HepG2 (cell line): ENCODE measurements at regions not wholly inside any gene's neighbourhood (a gene's known extent, or its start where the extent isn't known, plus 50 kb on each side); places are given as distances from the start of the nearest gene placed in this dataset.
"Not testable (repeated sequence)": the region's sequence is repeated elsewhere in the genome, so short reads cannot be mapped to it uniquely, and the experiment has no call there.

ENCODE experiments used
- ATAC-seq: fragments of 200-7000 bp; cut with Tn5 transposase; 3 replicates; pipeline ENCODE4 v1.9.1; 2020; ENCODE audit warnings: mild to moderate bottlenecking, moderate library complexity
- BruUV-seq: library from RNA; stranded (reverse); fragments of 400-500 nt; replicated peaks from 2 replicates; lab custom pipeline; 2021; lab: Mats Ljungman, UMichigan
- CTCF ChIA-PET: fragments of 300-600 bp; formaldehyde crosslinking; extraction: SDS; loops from one replicate; lab custom pipeline; 2021; ENCODE audit warnings: low total read pairs, inconsistent platforms, low intra/inter-chr PET ratio; lab: Yijun Ruan, JAX
- POLR2A ChIA-PET: fragments of 350-600 bp; sonication (Branson Sonifier 250); formaldehyde crosslinking; loops from one replicate; lab custom pipeline; 2020; ENCODE audit warnings: antibody characterized with exemption, inconsistent platforms; lab: Yijun Ruan, JAX
- DNase-seq: peaks from one replicate; pipeline ENCODE4 v3.0.0-alpha.2; 2015; ENCODE audit warnings: low spot score
- FAIRE-seq: peaks from 3 replicates; lab custom pipeline; 2011; peaks lifted over from hg19 to GRCh38; lab: Jason Lieb, UNC
- H2AFZ ChIP-seq: one replicate; pipeline ENCODE4 v1.6.1; 2011; ENCODE audit warnings: low read length, inconsistent platforms
- H3K27ac ChIP-seq: fragments of 300-600 bp; 3 replicates; pipeline ENCODE4 v1.8.0; 2011; ENCODE audit warnings: mixed run types, mild to moderate bottlenecking, mixed read lengths, low read length, inconsistent platforms; ENCODE audit not compliant: insufficient read depth; ENCODE audit errors: extremely low read length
- H3K27me3 ChIP-seq, 2 experiments: fragments of 200-600 bp in 1 of 2; 2 replicates in 1 of 2; 3 replicates in 1 of 2; pipeline versions ENCODE4 v1.6.0 to v1.8.0; 2011; ENCODE audit warnings: low read length in 2 of 2, mild to moderate bottlenecking in 2 of 2, moderate library complexity in 2 of 2, inconsistent platforms in 1 of 2; ENCODE audit not compliant: insufficient read depth in 2 of 2, control insufficient read depth in 1 of 2
- H3K36me3 ChIP-seq, 2 experiments: fragments of 200-600 bp in 1 of 2; replicated peaks in 1 of 2; 2 replicates in 1 of 2; 3 replicates in 1 of 2; pipeline versions ENCODE4 v1.5.1 to v1.8.0; 2011; ENCODE audit warnings: low read length in 2 of 2, inconsistent platforms in 1 of 2; ENCODE audit not compliant: insufficient read depth in 2 of 2, control insufficient read depth in 1 of 2
- H3K4me1 ChIP-seq: 2 replicates; pipeline ENCODE4 v1.5.1; 2012; ENCODE audit warnings: low read length, inconsistent platforms; ENCODE audit not compliant: insufficient read depth
- H3K4me2 ChIP-seq: 2 replicates; pipeline ENCODE4 v1.6.0; 2011; ENCODE audit warnings: low read depth, low read length, inconsistent platforms
- H3K4me3 ChIP-seq, 3 experiments: fragments of 200-600 bp in 1 of 3; sonication (generic), shearing (Covaris generic) in 1 of 3; replicated peaks in 1 of 3; 2 replicates each; pipeline ENCODE4 v1.5.1; 2011 to 2016; ENCODE audit warnings: low read length in 3 of 3, inconsistent platforms in 2 of 3, low read depth in 2 of 3, mild to moderate bottlenecking in 2 of 3, control low read depth in 1 of 3, mixed read lengths in 1 of 3; ENCODE audit not compliant: insufficient read depth in 1 of 3
- H3K79me2 ChIP-seq: one replicate; pipeline ENCODE4 v1.6.1; 2011; ENCODE audit warnings: low read length, inconsistent platforms; ENCODE audit not compliant: insufficient read depth
- H3K9ac ChIP-seq: 2 replicates; pipeline ENCODE4 v1.6.0; 2011; ENCODE audit warnings: mild to moderate bottlenecking, low read depth, low read length, inconsistent platforms; ENCODE audit not compliant: insufficient read depth
- H3K9me3 ChIP-seq: 2 replicates; pipeline ENCODE4 v1.5.1; 2012; ENCODE audit warnings: mild to moderate bottlenecking, low read length
- H4K20me1 ChIP-seq: 2 replicates; pipeline ENCODE4 v1.6.0; 2011; ENCODE audit warnings: inconsistent platforms, mild to moderate bottlenecking, low read length, moderate library complexity; ENCODE audit not compliant: insufficient read depth
- ELF3 ChIP-seq: IDR thresholded peaks from 2 replicates; pipeline ENCODE4 v1.6.1; 2016; ENCODE audit warnings: missing genetic modification reagents, missing compliant biosample characterization
- ETV5 ChIP-seq: IDR thresholded peaks from 2 replicates; pipeline ENCODE4 v1.6.1; 2018; ENCODE audit warnings: missing biosample characterization, missing genetic modification reagents, inconsistent platforms, borderline replicate concordance
- HOMEZ ChIP-seq: IDR thresholded peaks from 2 replicates; pipeline ENCODE4 v1.6.1; 2016; ENCODE audit warnings: low read depth
- RXRB ChIP-seq: IDR thresholded peaks from 2 replicates; pipeline ENCODE4 v1.6.1; 2016; ENCODE audit warnings: borderline replicate concordance, missing genetic modification reagents, missing compliant biosample characterization
- SOX13 ChIP-seq, 3 experiments: fragments of 450-650 bp in 1 of 3; sonication (generic) in 1 of 3; formaldehyde crosslinking in 1 of 3; IDR thresholded peaks in 2 of 3; conservative IDR thresholded peaks in 1 of 3; 2 replicates each; pipeline versions ENCODE4 v1.5.0 to v1.6.1; 2016 to 2020; ENCODE audit warnings: antibody characterized with exemption in 1 of 3, mild to moderate bottlenecking in 1 of 3, missing compliant biosample characterization in 1 of 3, missing genetic modification reagents in 1 of 3, moderate library complexity in 1 of 3
- SOX5 ChIP-seq: IDR thresholded peaks from 2 replicates; pipeline ENCODE4 v1.6.1; 2016; ENCODE audit warnings: borderline replicate concordance
- SOX6 ChIP-seq, 2 experiments: fragments of 450-650 bp in 1 of 2; sonication (generic) in 1 of 2; formaldehyde crosslinking in 1 of 2; IDR thresholded peaks; 2 replicates each; pipeline versions ENCODE4 v1.4.0 to v1.6.1; 2017 to 2020; ENCODE audit warnings: antibody characterized with exemption in 1 of 2, mild to moderate bottlenecking in 1 of 2, missing genetic modification reagents in 1 of 2
- TFE3 ChIP-seq: IDR thresholded peaks from 2 replicates; pipeline ENCODE4 v1.6.1; 2016
- ZBTB26 ChIP-seq: IDR thresholded peaks from 2 replicates; pipeline ENCODE4 v1.6.1; 2016; ENCODE audit warnings: missing compliant biosample characterization, missing genetic modification reagents, borderline replicate concordance
- ZFX ChIP-seq: sonication (generic); formaldehyde crosslinking; IDR thresholded peaks from 2 replicates; pipeline ENCODE4 v1.4.0; 2020; ENCODE audit warnings: mild to moderate bottlenecking, low read depth, missing genetic modification reagents, moderate library complexity
- WGBS: methylation state at CpG from one replicate; pipeline ENCODE4 v1.1.6; 2017; ENCODE audit warnings: low lambda C conversion rate; 5-methylcytosine and 5-hydroxymethylcytosine counted together
- in situ Hi-C: cut with HindIII; loops from 2 replicates; pipeline ENCODE4 v1.10.0; 2017; ENCODE audit warnings: low pct_unique_long_range_greater_than_20kb; ENCODE audit not compliant: extremely low pct_ligation_motif_present
- intact Hi-C: fragments of 100-400 bp; cut with micrococcal nuclease; formaldehyde crosslinking; loops from one replicate; pipeline ENCODE4 v1.10.0; 2022; ENCODE audit not compliant: unreplicated experiment
- TF ChIP-seq, protein P1 (sequence below): sonication (generic); formaldehyde crosslinking; IDR thresholded peaks from 2 replicates; pipeline ENCODE4 v1.5.1; 2020; ENCODE audit warnings: mild to moderate bottlenecking, moderate library complexity, missing genetic modification reagents
- TF ChIP-seq, protein P2 (sequence below): sonication (generic); formaldehyde crosslinking; IDR thresholded peaks from 2 replicates; pipeline ENCODE4 v1.5.1; 2020; ENCODE audit warnings: mild to moderate bottlenecking, missing genetic modification reagents

DNA sequence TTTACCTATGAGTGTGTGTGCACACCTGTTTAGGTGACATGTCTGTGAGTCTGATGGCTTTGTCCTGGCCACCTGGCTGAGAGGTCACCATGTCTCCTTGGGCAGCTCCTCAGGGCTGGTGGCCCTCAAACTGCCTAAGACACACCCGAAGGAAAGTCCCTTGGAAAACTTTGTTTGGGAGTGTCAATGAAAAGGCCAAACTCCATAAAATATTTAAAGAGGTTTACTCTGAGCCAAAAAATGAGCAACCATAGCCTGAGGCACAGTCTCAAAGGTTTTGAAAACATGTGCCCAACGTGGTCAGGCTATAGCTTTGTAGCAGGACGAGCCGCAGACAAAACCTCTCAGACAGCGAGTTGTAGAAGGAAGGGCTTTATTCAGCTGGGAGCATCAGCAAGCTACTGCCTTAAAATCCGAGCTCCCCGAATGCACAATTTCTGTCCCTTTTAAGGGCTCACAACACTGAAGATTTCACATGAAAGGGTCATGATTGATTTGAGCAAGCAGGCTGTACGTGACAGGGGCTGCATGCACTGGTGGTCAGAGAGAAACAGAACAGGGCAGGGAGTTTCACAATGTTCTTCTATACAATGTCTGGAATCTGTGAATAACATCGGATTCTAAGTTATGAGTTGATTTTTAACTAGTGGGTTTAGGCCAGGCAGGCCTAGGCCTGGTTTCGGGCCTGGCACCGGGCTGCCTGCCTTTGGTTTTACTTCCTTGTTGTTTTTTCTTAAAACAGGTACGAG is 58.4 kb upstream of the RCBTB2 start:
- Histone ChIP-seq H3K9ac (peak overlapping the region; percentile 15; the same call in 1 of the 2 replicates), H3K27ac (peak overlapping the region; percentile 59), H3K9me3 (peaks cover 10% of the 10 kb centered on the region), H3K4me2 (peak overlapping the region; percentile 21; the same call in 1 of the 2 replicates), H3K4me1 (peaks cover 86% of the 10 kb centered on the region), H2AFZ (peak overlapping the region; percentile 57)
- CTCF ChIA-PET; H4K20me1 ChIP-seq; intact Hi-C loops; BruUV-seq; H3K4me3 ChIP-seq; H3K27me3 ChIP-seq; FAIRE-seq; H3K36me3 ChIP-seq; POLR2A ChIA-PET; H3K79me2 ChIP-seq; TF ChIP-seq SOX13, SOX6 (IDR thresholded peaks at IDR 0.05): not testable (repeated sequence)
- 48% methylated on average over 10 of the region's 12 CpGs for WGBS
- peak; percentile 31 for DNase-seq
- peak; percentile 24 for ATAC-seq
- in situ Hi-C loops = loop anchor here (5.0 to 25.0 kb wide), 2 partner anchors 176 to 479 kb away; no protein-coding TSS in a partner anchor
- TF ChIP-seq SOX5 = peak; percentile 45; the same call in 1 of the 2 replicates
- TF ChIP-seq, protein P1, sequence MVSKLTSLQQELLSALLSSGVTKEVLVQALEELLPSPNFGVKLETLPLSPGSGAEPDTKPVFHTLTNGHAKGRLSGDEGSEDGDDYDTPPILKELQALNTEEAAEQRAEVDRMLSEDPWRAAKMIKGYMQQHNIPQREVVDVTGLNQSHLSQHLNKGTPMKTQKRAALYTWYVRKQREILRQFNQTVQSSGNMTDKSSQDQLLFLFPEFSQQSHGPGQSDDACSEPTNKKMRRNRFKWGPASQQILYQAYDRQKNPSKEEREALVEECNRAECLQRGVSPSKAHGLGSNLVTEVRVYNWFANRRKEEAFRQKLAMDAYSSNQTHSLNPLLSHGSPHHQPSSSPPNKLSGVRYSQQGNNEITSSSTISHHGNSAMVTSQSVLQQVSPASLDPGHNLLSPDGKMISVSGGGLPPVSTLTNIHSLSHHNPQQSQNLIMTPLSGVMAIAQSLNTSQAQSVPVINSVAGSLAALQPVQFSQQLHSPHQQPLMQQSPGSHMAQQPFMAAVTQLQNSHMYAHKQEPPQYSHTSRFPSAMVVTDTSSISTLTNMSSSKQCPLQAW = peak; percentile 68
- TF ChIP-seq HOMEZ (CRISPR knock-in tag) = peak; percentile 69; the same call in 1 of the 2 replicates
- TF ChIP-seq TFE3 (CRISPR knock-in tag) = peak; percentile 34; the same call in 1 of the 2 replicates
- peak; percentile 14; the same call in 1 of the 2 replicates for TF ChIP-seq ETV5 (CRISPR knock-in tag)
- TF ChIP-seq, protein P2, sequence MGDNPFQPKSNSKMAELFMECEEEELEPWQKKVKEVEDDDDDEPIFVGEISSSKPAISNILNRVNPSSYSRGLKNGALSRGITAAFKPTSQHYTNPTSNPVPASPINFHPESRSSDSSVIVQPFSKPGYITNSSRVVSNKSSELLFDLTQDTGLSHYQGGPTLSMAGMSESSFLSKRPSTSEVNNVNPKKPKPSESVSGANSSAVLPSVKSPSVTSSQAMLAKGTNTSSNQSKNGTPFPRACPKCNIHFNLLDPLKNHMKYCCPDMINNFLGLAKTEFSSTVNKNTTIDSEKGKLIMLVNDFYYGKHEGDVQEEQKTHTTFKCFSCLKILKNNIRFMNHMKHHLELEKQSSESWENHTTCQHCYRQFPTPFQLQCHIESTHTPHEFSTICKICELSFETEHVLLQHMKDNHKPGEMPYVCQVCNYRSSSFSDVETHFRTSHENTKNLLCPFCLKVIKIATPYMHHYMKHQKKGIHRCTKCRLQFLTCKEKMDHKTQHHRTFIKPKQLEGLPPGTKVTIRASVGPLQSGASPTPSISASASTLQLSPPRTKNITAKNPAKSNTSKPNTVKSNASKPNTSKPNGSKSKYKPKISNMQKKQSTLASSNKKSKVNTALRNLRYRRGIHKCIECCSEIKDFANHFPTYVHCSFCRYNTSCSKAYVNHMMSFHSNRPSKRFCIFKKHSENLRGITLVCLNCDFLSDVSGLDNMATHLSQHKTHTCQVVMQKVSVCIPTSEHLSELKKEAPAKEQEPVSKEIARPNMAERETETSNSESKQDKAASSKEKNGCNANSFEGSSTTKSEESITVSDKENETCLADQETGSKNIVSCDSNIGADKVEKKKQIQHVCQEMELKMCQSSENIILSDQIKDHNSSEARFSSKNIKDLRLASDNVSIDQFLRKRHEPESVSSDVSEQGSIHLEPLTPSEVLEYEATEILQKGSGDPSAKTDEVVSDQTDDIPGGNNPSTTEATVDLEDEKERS = peak; percentile 23; the same call in 1 of the 2 replicates
- 0 out of 2 replicates have a peak, but pooled peaks have one; percentile 27 for TF ChIP-seq ZBTB26 (CRISPR knock-in tag)
- 0 out of 2 replicates have a peak, but pooled peaks have one; percentile 53 for TF ChIP-seq RXRB
- peak; percentile 80 for TF ChIP-seq ZFX (CRISPR knock-in tag)
- TF ChIP-seq ELF3 (CRISPR knock-in tag) = peak; percentile 85
- peak in 1 of 2 experiments; percentile 55; a peak in 1 of 4 replicates for TF ChIP-seq SOX13 (CRISPR knock-in tag; conservative IDR thresholded peaks at IDR 0.05 in 1 of 2, IDR thresholded peaks at IDR 0.05 in 1 of 2)
- TF ChIP-seq SOX6 (CRISPR knock-in tag; IDR thresholded peaks at IDR 0.05) = peak; percentile 47
